ENCODE measurements at regions not wholly inside any gene's neighbourhood (a gene's known extent, or its start where the extent isn't known, plus 50 kb on each side); places are given as distances from the start of the nearest gene placed in this dataset.

DNA sequence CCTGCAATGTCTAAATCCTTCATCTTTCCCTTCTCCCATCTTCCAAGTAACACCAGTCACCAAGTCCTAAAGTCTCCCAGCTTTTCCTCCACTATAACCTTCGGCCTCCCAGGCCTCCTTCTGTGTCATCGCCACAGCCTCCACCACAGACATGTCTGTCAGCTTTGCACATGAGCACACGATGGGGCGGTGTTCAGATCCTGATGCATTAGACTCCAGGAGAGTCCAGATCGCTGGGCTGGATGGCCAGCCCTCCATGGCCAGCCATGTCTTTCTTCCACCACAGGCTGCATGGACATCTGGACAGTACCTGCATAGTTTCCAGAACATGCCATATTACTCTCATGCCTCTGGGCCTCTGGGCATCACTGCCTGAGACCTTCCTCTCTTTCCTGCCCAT, 974.2 kb upstream of the ZNF722 start:
- H3K27me3 ChIP-seq, result no peaks in the 10 kb centered on the region
- H3K4me3 ChIP-seq, result no peak overlapping the region
- peaks cover 0 to 53% (median 0%) of the 10 kb centered on the region in 3 donors for H3K9me3 ChIP-seq
- TF ChIP-seq POLR2A (IDR thresholded peaks at IDR 0.05) (no peak), EP300 (IDR thresholded peaks at IDR 0.05) (no peak), POLR2AphosphoS5 (IDR thresholded peaks at IDR 0.05) (no peak)
- TF ChIP-seq, protein P1, sequence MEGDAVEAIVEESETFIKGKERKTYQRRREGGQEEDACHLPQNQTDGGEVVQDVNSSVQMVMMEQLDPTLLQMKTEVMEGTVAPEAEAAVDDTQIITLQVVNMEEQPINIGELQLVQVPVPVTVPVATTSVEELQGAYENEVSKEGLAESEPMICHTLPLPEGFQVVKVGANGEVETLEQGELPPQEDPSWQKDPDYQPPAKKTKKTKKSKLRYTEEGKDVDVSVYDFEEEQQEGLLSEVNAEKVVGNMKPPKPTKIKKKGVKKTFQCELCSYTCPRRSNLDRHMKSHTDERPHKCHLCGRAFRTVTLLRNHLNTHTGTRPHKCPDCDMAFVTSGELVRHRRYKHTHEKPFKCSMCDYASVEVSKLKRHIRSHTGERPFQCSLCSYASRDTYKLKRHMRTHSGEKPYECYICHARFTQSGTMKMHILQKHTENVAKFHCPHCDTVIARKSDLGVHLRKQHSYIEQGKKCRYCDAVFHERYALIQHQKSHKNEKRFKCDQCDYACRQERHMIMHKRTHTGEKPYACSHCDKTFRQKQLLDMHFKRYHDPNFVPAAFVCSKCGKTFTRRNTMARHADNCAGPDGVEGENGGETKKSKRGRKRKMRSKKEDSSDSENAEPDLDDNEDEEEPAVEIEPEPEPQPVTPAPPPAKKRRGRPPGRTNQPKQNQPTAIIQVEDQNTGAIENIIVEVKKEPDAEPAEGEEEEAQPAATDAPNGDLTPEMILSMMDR (IDR thresholded peaks at IDR 0.05), result no peak
- H3K27ac ChIP-seq, result no peak overlapping the region
- ATAC-seq, result no peak
- H3K4me1 ChIP-seq, result no peaks in the 10 kb centered on the region
- H3K36me3 ChIP-seq, result no peaks in the 10 kb centered on the region
- 56 to 75% methylated on average over 3 of the region's 5 CpGs for WGBS, 2 donors (ENCODE audit: low coverage in 1 of 2)

- TF ChIP-seq POLR2AphosphoS5 (IDR thresholded peaks at IDR 0.05), result no peak
- TF ChIP-seq, protein P1 (IDR thresholded peaks at IDR 0.05), result no peak
- no peak for TF ChIP-seq EP300 (IDR thresholded peaks at IDR 0.05)
- no peak for TF ChIP-seq POLR2A (IDR thresholded peaks at IDR 0.05)
- H3K27me3 ChIP-seq, result no peaks in the 10 kb centered on the region
- H3K4me1 ChIP-seq, result no peaks in the 10 kb centered on the region
- 54 to 62% methylated on average over 2 to 5 of the region's 5 CpGs for WGBS, 2 donors (ENCODE audit: low coverage in 1 of 2)
- no peak overlapping the region for H3K4me3 ChIP-seq
- H3K36me3 ChIP-seq, result no peaks in the 10 kb centered on the region
- no peak for ATAC-seq
- H3K9me3 ChIP-seq, result peaks cover 0 to 48% (median 0%) of the 10 kb centered on the region in 3 donors
- no peak overlapping the region for H3K27ac ChIP-seq
Measured at GRCh38 chr7:63025815-63026214, 972.8 kb upstream of the ZNF722 start.

GRCh38 chr7:63027075-63027474, 971.6 kb upstream of the ZNF722 start:
- no peak overlapping the region for H3K4me3 ChIP-seq
- H3K27ac ChIP-seq, result no peak overlapping the region
- TF ChIP-seq POLR2A (IDR thresholded peaks at IDR 0.05), result no peak
- TF ChIP-seq EP300 (IDR thresholded peaks at IDR 0.05), result no peak
- TF ChIP-seq, protein P1 (IDR thresholded peaks at IDR 0.05), result no peak
- no peak for TF ChIP-seq POLR2AphosphoS5 (IDR thresholded peaks at IDR 0.05)
- H3K9me3 ChIP-seq, result peaks cover 0 to 58% (median 0%) of the 10 kb centered on the region in 3 donors
- 51 to 75% methylated on average over 1 to 4 of the region's 5 CpGs for WGBS, 2 donors (ENCODE audit: low coverage in 1 of 2)
- H3K36me3 ChIP-seq, result no peaks in the 10 kb centered on the region
- no peaks in the 10 kb centered on the region for H3K27me3 ChIP-seq
- no peak for ATAC-seq
- no peaks in the 10 kb centered on the region for H3K4me1 ChIP-seq

DNA sequence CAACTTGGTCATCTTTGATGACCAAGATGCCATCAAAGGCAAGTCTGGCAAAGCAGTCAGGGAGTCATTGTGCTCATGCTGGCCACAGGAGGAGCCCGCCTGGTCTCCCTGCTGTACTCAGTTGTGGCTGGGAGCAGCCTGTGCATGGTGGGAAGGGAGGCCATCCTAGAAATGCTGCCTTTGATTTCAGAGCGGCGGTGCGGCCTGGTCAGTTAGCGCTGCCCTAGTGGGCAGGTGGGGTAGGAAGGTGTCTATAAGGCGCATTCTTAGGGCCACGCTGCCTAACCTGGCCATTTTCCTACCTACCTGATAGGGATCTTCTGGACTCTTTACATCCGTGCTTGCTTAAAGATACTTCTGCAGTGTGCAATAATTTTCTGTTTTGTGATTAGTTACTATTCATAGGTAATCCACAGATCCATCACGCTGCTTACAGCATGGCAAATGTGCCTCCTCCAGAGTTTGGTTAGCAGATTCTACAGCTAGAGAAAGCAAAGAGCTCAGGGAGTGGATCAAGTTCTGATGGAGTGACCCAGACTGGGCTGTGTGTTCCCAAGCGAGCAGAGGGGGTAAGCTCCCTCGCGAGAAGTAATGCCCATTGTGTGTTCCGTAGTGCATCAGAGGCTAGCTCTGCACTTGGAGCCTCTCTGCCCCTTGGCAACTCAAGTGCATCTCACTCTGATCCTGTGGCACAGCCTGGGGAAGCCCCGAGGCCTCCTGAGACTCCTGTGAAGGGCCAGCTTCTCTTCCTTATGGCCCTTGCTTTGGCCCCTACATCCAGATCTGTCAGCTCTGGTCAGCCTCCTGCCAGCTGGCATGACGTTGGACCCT, 970.1 kb upstream of the ZNF722 start:
- Histone ChIP-seq H3K4me1 (no peaks in the 10 kb centered on the region), H3K9me3 (peaks cover 0 to 60% (median 0%) of the 10 kb centered on the region in 3 donors), H3K27ac (no peak overlapping the region), H3K27me3 (no peaks in the 10 kb centered on the region), H3K4me3 (no peak overlapping the region), H3K36me3 (no peaks in the 10 kb centered on the region)
- ATAC-seq, result no peak
- TF ChIP-seq POLR2AphosphoS5 (IDR thresholded peaks at IDR 0.05) (no peak), POLR2A (IDR thresholded peaks at IDR 0.05) (no peak), EP300 (IDR thresholded peaks at IDR 0.05) (no peak)
- TF ChIP-seq, protein P1 (IDR thresholded peaks at IDR 0.05), result no peak
- WGBS, 2 donors (ENCODE audit: low coverage in 1 of 2), result 69 to 90% methylated on average over 5 to 6 of the region's 15 CpGs

- Histone ChIP-seq H3K9me3 (peaks cover 0 to 56% (median 0%) of the 10 kb centered on the region in 3 donors), H3K4me3 (no peak overlapping the region), H3K27me3 (no peaks in the 10 kb centered on the region), H3K4me1 (no peaks in the 10 kb centered on the region), H3K27ac (no peak overlapping the region), H3K36me3 (no peaks in the 10 kb centered on the region)
- ATAC-seq, result no peak
- TF ChIP-seq EP300 (IDR thresholded peaks at IDR 0.05), result no peak
- TF ChIP-seq POLR2A (IDR thresholded peaks at IDR 0.05), result no peak
- TF ChIP-seq, protein P1 (IDR thresholded peaks at IDR 0.05), result no peak
- TF ChIP-seq POLR2AphosphoS5 (IDR thresholded peaks at IDR 0.05), result no peak
- WGBS, 2 donors (ENCODE audit: low coverage in 1 of 2), result 21% methylated on average over 2 of the region's 3 CpGs; no CpG with 5 or more reads in 1 of the 2 donors
Measured at GRCh38 chr7:63029207-63029522, 969.5 kb upstream of the ZNF722 start.

Data from gastroesophageal sphincter (tissue), 4 donors.